Natural killer cell treated with Interleukin-12 subunit alpha and Interleukin-12 subunit beta and Interleukin-15 and Interleukin-18, amount 100 ng/mL, for 72 hours (primary cell): ENCODE measurements at regions not wholly inside any gene's neighbourhood (a gene's known extent, or its start where the extent isn't known, plus 50 kb on each side); places are given as distances from the start of the nearest gene placed in this dataset.

Source experiments
- ATAC-seq, 2 donors: fragments of 150-1000 bp; cut with Tn5 transposase in 1 of 2; sonication (Bioruptor Pico), chemical (Tn5 transposase) in 1 of 2; 2 replicates each; pipeline ENCODE4 v1.10.0; 2021
- DNase-seq: peaks from one replicate; pipeline ENCODE4 v3.0.0; 2022; ENCODE audit warnings: low spot score
- H3K27ac Mint-ChIP-seq, 2 donors: 1 replicate in 1 of 2; 2 replicates in 1 of 2; pipeline ENCODE4 v1.8.0; 2022; ENCODE audit warnings: mixed read lengths in 2 of 2, mild to moderate bottlenecking in 1 of 2, moderate library complexity in 1 of 2
- H3K27me3 Mint-ChIP-seq, 2 donors: 1 replicate in 1 of 2; 2 replicates in 1 of 2; pipeline ENCODE4 v1.8.0; 2022; ENCODE audit warnings: mixed read lengths in 2 of 2
- H3K36me3 Mint-ChIP-seq: one replicate; pipeline ENCODE4 v1.8.0; 2022; ENCODE audit warnings: mixed read lengths
- H3K4me1 Mint-ChIP-seq, 2 donors: 1 replicate in 1 of 2; 2 replicates in 1 of 2; pipeline ENCODE4 v1.8.0; 2022; ENCODE audit warnings: low read depth in 2 of 2, mixed read lengths in 2 of 2, mild to moderate bottlenecking in 1 of 2
- H3K4me3 Mint-ChIP-seq: one replicate; pipeline ENCODE4 v1.8.0; 2022; ENCODE audit warnings: mixed read lengths
- H3K9me3 Mint-ChIP-seq: 2 replicates; pipeline ENCODE4 v1.8.0; 2022; ENCODE audit warnings: mixed read lengths

DNA sequence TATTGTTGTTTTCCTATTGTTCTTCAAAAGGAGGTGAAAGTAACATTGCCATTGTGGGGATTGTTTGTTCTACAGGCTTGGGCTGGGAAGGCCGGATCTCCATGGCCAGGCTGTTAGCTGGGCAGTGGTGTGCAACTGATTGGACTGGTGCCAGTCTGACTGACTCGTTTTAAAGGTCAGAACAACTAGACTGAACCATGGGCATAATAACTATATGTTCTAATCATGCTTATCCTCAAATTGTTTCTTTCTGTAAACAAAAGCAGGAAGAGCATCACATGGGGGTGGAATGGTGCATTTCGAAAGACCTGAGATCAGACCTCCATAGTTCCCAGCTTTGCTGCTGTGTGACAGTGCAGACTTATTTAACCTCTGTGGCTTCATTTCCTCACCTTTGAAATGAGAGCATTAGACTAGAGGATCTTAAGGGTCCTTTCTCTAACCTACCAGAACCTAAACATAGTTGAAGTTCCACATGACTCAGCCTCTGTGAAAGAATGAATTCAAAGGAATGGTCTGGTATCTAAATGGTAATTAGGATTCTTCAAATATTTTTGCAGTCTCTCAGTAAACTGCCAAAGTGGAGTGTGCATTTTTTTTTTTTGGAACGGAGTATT, 66.7 kb upstream of the PGRMC2 start:
- no peak for ATAC-seq
- no peak for DNase-seq
- no peak overlapping the region for H3K4me3 Mint-ChIP-seq
- no peaks in the 10 kb centered on the region for H3K27me3 Mint-ChIP-seq
- H3K4me1 Mint-ChIP-seq = no peaks in the 10 kb centered on the region
- H3K36me3 Mint-ChIP-seq = no peaks in the 10 kb centered on the region
- H3K9me3 Mint-ChIP-seq = no peaks in the 10 kb centered on the region
- no peak overlapping the region for H3K27ac Mint-ChIP-seq

- H3K4me3 Mint-ChIP-seq = no peak overlapping the region
- H3K9me3 Mint-ChIP-seq = no peaks in the 10 kb centered on the region
- H3K27me3 Mint-ChIP-seq = no peaks in the 10 kb centered on the region
- ATAC-seq (no peak), DNase-seq (no peak)
- no peaks in the 10 kb centered on the region for H3K36me3 Mint-ChIP-seq
- no peak overlapping the region for H3K27ac Mint-ChIP-seq
- no peaks in the 10 kb centered on the region for H3K4me1 Mint-ChIP-seq
Observed at GRCh38 chr4:128353791-128354190, 66.2 kb upstream of the PGRMC2 start.

DNA sequence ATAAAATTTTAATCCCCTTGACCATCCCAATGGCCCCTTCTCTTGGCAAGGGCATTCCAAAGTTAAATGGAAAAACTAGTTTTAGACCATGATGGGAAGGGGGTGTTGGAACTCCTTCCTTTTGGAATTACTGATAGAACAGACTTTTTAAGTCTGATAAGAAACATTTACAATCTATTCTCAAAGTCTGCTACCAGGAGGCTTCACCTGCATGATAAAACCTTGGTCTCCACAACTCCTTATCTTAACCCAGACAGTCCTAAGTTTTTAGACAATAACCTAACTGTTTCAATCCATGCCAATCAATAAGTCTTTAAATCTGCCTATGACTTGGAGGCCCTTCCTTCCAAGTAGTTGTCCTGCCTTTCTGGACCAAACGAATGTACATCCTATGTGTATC, 63.9 kb upstream of the PGRMC2 start:
- Mint-ChIP-seq H3K27me3 (no peaks in the 10 kb centered on the region), H3K27ac (no peak overlapping the region), H3K9me3 (no peaks in the 10 kb centered on the region), H3K36me3 (no peaks in the 10 kb centered on the region), H3K4me1 (no peaks in the 10 kb centered on the region), H3K4me3 (no peak overlapping the region)
- no peak for ATAC-seq
- no peak for DNase-seq

DNA sequence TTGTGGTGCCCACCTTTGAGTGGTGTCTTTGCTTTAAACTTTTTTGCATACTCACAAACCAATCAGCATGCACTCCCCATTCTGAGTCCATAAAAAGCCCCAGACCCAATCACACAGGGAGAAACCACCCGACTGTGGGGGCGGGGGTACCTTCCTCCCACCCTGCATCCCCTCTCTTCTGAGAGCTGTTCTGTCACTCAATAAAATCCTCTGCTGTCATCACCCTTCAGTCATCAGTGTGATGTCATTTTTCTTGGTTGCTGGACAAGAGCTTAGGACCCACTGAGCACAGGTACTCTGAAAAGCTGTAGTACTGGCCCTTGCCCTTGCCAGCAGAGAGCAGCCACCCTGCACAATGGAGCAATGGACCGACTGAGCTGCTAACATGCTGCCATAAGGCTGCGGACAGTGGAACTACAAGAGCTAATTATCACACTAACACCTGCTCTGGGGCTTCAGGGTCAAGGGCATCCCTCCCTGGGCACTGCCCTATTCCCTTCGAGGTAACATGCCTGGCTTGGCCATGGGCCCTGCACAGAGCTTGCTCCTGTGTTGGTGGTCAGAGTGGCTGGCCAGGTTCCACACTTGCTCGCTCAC, 62.9 kb upstream of the PGRMC2 start:
- Mint-ChIP-seq H3K4me1 (no peaks in the 10 kb centered on the region), H3K36me3 (no peaks in the 10 kb centered on the region), H3K27me3 (no peaks in the 10 kb centered on the region), H3K4me3 (no peak overlapping the region), H3K9me3 (no peaks in the 10 kb centered on the region), H3K27ac (no peak overlapping the region)
- DNase-seq = no peak
- ATAC-seq = no peak

DNA sequence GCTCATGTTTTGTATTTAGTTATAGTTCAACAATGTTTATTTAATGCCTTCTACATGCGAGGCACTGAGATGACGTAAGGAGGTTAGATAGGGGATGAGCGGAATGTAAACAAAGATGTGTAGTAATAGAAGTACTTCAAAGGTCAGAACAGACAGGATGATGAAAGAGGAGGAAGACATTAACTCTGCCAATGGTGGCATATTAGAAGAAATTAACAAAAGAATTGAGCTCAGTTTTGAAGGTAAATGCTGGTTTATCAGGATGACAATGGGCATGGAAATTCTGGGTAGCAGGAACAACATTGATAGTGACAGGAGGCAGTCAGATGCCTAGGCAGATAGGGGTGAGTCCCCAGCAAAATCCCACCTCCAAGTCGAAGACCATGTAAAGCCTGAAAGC, 62.3 kb upstream of the PGRMC2 start:
- Mint-ChIP-seq H3K4me1 (no peaks in the 10 kb centered on the region), H3K27ac (no peak overlapping the region)
- DNase-seq = no peak

GRCh38 chr4:128347930-128348660, 60.5 kb upstream of the PGRMC2 start:
- Mint-ChIP-seq H3K27me3 (no peaks in the 10 kb centered on the region), H3K36me3 (no peaks in the 10 kb centered on the region), H3K27ac (no peak overlapping the region), H3K4me3 (no peak overlapping the region), H3K4me1 (no peaks in the 10 kb centered on the region), H3K9me3 (no peaks in the 10 kb centered on the region)
- ATAC-seq (no peak), DNase-seq (no peak)

More for the DNA sequence above, 62.3 kb upstream of the PGRMC2 start:
- no peak overlapping the region for H3K4me3 Mint-ChIP-seq
- H3K36me3 Mint-ChIP-seq = no peaks in the 10 kb centered on the region
- no peak for ATAC-seq
- H3K9me3 Mint-ChIP-seq = no peaks in the 10 kb centered on the region
- H3K27me3 Mint-ChIP-seq = no peaks in the 10 kb centered on the region

- Mint-ChIP-seq H3K4me1 (no peaks in the 10 kb centered on the region), H3K9me3 (no peaks in the 10 kb centered on the region), H3K27me3 (no peaks in the 10 kb centered on the region), H3K4me3 (no peak overlapping the region), H3K27ac (no peak overlapping the region), H3K36me3 (no peaks in the 10 kb centered on the region)
- DNase-seq (no peak), ATAC-seq (no peak)
Observed at GRCh38 chr4:128347175-128347868, 59.7 kb upstream of the PGRMC2 start.

DNA sequence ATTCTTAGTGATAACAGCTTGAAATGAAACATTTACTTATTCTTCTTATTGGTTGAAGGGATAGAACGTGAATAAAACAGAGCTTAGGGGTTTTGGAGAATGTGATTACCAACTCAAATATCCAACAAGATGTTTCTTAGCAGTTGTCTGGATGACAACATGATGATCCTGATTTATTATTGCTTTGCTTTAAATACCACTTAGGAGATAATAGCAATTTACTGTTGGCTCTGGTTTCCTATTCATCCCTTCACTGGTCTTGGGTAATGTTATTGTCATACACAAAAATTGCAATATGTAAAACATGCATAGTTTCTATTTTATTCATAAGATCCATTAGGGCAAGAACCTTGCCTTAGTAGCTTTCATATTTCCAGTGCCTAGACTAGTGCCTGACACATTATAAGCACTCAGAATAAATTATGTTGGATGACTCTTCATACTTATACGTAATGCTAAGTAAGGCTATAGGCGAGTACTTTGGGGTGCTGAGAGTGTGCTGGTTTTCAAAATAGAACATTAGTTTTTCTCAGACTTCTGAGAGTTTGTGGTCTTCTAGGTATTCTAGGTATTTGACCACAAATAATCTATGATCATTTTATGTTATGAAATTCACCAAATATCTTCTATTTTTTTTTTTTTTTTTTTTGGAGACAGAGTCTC, 58.6 kb upstream of the PGRMC2 start:
- Mint-ChIP-seq H3K4me1 (no peaks in the 10 kb centered on the region), H3K27ac (no peak overlapping the region), H3K36me3 (no peaks in the 10 kb centered on the region), H3K4me3 (no peak overlapping the region), H3K9me3 (no peaks in the 10 kb centered on the region), H3K27me3 (no peaks in the 10 kb centered on the region)
- no peak for ATAC-seq
- DNase-seq = no peak

DNA sequence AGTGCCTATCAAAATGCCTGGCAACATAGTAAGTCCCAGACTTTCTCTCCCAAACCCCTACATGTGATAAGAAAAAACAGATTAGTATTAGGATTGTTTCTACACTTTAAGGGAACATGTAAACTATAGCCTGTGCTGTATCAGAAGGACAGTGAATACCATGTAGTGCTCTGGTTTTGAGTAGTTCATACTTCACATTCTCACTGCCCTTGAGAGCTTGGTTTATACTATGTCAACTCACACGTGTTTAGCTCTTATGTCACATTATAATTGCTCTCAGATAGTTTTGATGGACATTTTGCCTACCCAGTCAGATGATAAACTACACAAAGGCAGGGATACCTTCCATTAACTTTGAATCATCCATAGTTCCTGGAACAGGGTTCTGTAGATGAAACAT, 58.0 kb upstream of the PGRMC2 start:
- H3K4me3 Mint-ChIP-seq = no peak overlapping the region
- no peaks in the 10 kb centered on the region for H3K4me1 Mint-ChIP-seq
- H3K36me3 Mint-ChIP-seq = no peaks in the 10 kb centered on the region
- no peak for ATAC-seq
- H3K27ac Mint-ChIP-seq = no peak overlapping the region
- H3K9me3 Mint-ChIP-seq = no peaks in the 10 kb centered on the region
- no peak for DNase-seq
- H3K27me3 Mint-ChIP-seq = no peaks in the 10 kb centered on the region

- H3K4me1 Mint-ChIP-seq = no peaks in the 10 kb centered on the region
- H3K27me3 Mint-ChIP-seq = no peaks in the 10 kb centered on the region
- no peak overlapping the region for H3K4me3 Mint-ChIP-seq
- no peak for DNase-seq
- no peak for ATAC-seq
- no peak overlapping the region for H3K27ac Mint-ChIP-seq
- no peaks in the 10 kb centered on the region for H3K9me3 Mint-ChIP-seq
- no peaks in the 10 kb centered on the region for H3K36me3 Mint-ChIP-seq
Observed at GRCh38 chr4:128342762-128343161, 55.1 kb upstream of the PGRMC2 start.

GRCh38 chr4:128341634-128342033, 54.0 kb upstream of the PGRMC2 start:
- DNase-seq = no peak
- ATAC-seq = no peak
- Mint-ChIP-seq H3K27me3 (no peaks in the 10 kb centered on the region), H3K36me3 (no peaks in the 10 kb centered on the region), H3K4me3 (no peak overlapping the region), H3K9me3 (no peaks in the 10 kb centered on the region), H3K4me1 (no peaks in the 10 kb centered on the region), H3K27ac (no peak overlapping the region)

GRCh38 chr4:128338634-128339355, 51.2 kb upstream of the PGRMC2 start:
- Mint-ChIP-seq H3K9me3 (no peaks in the 10 kb centered on the region), H3K27me3 (no peaks in the 10 kb centered on the region)
- DNase-seq = no peak

GRCh38 chr4:128337863-128338262, 50.2 kb upstream of the PGRMC2 start:
- Mint-ChIP-seq H3K27me3 (no peaks in the 10 kb centered on the region), H3K9me3 (no peaks in the 10 kb centered on the region), H3K27ac (no peak overlapping the region), H3K4me1 (no peaks in the 10 kb centered on the region), H3K36me3 (no peaks in the 10 kb centered on the region), H3K4me3 (no peak overlapping the region)
- ATAC-seq = no peak
- DNase-seq = no peak

More at GRCh38 chr4:128338634-128339355, 51.2 kb upstream of the PGRMC2 start:
- no peaks in the 10 kb centered on the region for H3K4me1 Mint-ChIP-seq
- no peak for ATAC-seq
- H3K4me3 Mint-ChIP-seq = no peak overlapping the region
- no peak overlapping the region for H3K27ac Mint-ChIP-seq
- H3K36me3 Mint-ChIP-seq = no peaks in the 10 kb centered on the region
